ENCODE measurements at regions not wholly inside any gene's neighbourhood (a gene's known extent, or its start where the extent isn't known, plus 50 kb on each side); places are given as distances from the start of the nearest gene placed in this dataset.

GRCh38 chr9:90420211-90420610, 222.4 kb downstream of the DIRAS2 start:
- H3K4me3 ChIP-seq (ENCODE audit: low read depth, low read length), result no peak overlapping the region
- no peaks in the 10 kb centered on the region for H3K9me3 ChIP-seq (ENCODE audit: control insufficient read depth, insufficient read depth, low read length)
- H3K27ac ChIP-seq (ENCODE audit: low read depth, low read length), result no peak overlapping the region
- DNase-seq (ENCODE audit: low read depth, low spot score), result no peak
- CTCF ChIA-PET, result no interaction called here
- TF ChIP-seq CTCF (IDR thresholded peaks at IDR 0.05; ENCODE audit: low read depth, low read length), result no peak
- POLR2A ChIA-PET, result no interaction called here
- no peaks in the 10 kb centered on the region for H3K27me3 ChIP-seq (ENCODE audit: control insufficient read depth, insufficient read depth, low read length)

- ChIA-PET POLR2A (no interaction called here), CTCF (interaction anchor here (0.6 kb wide), 1 partner anchor 216 kb away, joined by 3 read pairs; no protein-coding TSS in a partner anchor)
- DNase-seq (ENCODE audit: low read depth, low spot score), result no peak
These were observed 221.7 kb downstream of the DIRAS2 start for GRCh38 chr9:90420768-90421513.

GRCh38 chr9:90421786-90422185, 220.8 kb downstream of the DIRAS2 start:
- no peaks in the 10 kb centered on the region for H3K9me3 ChIP-seq (ENCODE audit: control insufficient read depth, insufficient read depth, low read length)
- H3K27me3 ChIP-seq (ENCODE audit: control insufficient read depth, insufficient read depth, low read length), result no peaks in the 10 kb centered on the region
- TF ChIP-seq CTCF (IDR thresholded peaks at IDR 0.05; ENCODE audit: low read depth, low read length), result no peak
- CTCF ChIA-PET, result interaction anchor here (0.6 kb wide), 1 partner anchor 217 kb away, joined by 3 read pairs; no protein-coding TSS in a partner anchor
- no peak overlapping the region for H3K27ac ChIP-seq (ENCODE audit: low read depth, low read length)
- DNase-seq (ENCODE audit: low read depth, low spot score), result no peak
- H3K4me3 ChIP-seq (ENCODE audit: low read depth, low read length), result no peak overlapping the region
- POLR2A ChIA-PET, result no interaction called here

More at GRCh38 chr9:90420768-90421513, 221.7 kb downstream of the DIRAS2 start:
- no peak overlapping the region for H3K27ac ChIP-seq (ENCODE audit: low read depth, low read length)
- H3K4me3 ChIP-seq (ENCODE audit: low read depth, low read length), result no peak overlapping the region
- H3K27me3 ChIP-seq (ENCODE audit: control insufficient read depth, insufficient read depth, low read length), result no peaks in the 10 kb centered on the region
- no peak for TF ChIP-seq CTCF (IDR thresholded peaks at IDR 0.05; ENCODE audit: low read depth, low read length)
- H3K9me3 ChIP-seq (ENCODE audit: control insufficient read depth, insufficient read depth, low read length), result no peaks in the 10 kb centered on the region

- TF ChIP-seq CTCF (IDR thresholded peaks at IDR 0.05; ENCODE audit: low read depth, low read length), result no peak
- no peaks in the 10 kb centered on the region; the same call in 1 of the 2 replicates for H3K9me3 ChIP-seq (ENCODE audit: control insufficient read depth, insufficient read depth, low read length)
- H3K27ac ChIP-seq (ENCODE audit: low read depth, low read length), result no peak overlapping the region
- ChIA-PET CTCF (no interaction called here), POLR2A (no interaction called here)
- no peak for DNase-seq (ENCODE audit: low read depth, low spot score)
- no peaks in the 10 kb centered on the region for H3K27me3 ChIP-seq (ENCODE audit: control insufficient read depth, insufficient read depth, low read length)
- no peak overlapping the region for H3K4me3 ChIP-seq (ENCODE audit: low read depth, low read length)
These were observed 218.9 kb downstream of the DIRAS2 start for GRCh38 chr9:90423661-90424193.

- ChIA-PET POLR2A (no interaction called here), CTCF (no interaction called here)
- H3K4me3 ChIP-seq (ENCODE audit: low read depth, low read length), result no peak overlapping the region
- no peaks in the 10 kb centered on the region for H3K27me3 ChIP-seq (ENCODE audit: control insufficient read depth, insufficient read depth, low read length)
- no peak for TF ChIP-seq CTCF (IDR thresholded peaks at IDR 0.05; ENCODE audit: low read depth, low read length)
- no peak overlapping the region for H3K27ac ChIP-seq (ENCODE audit: low read depth, low read length)
- DNase-seq (ENCODE audit: low read depth, low spot score), result no peak
- no peaks in the 10 kb centered on the region; the same call in 1 of the 2 replicates for H3K9me3 ChIP-seq (ENCODE audit: control insufficient read depth, insufficient read depth, low read length)
These were observed 214.1 kb downstream of the DIRAS2 start for GRCh38 chr9:90428517-90428916.

All from AG04450 (cell line).